Inflammatory macrophage treated with lipopolysaccharide for 1 hour (primary cell): ENCODE measurements at regions not wholly inside any gene's neighbourhood (a gene's known extent, or its start where the extent isn't known, plus 50 kb on each side); places are given as distances from the start of the nearest gene placed in this dataset.

Source experiments
- DNase-seq, 2 donors: peaks; one replicate each; pipeline ENCODE4 v3.0.0-alpha.2; 2020 to 2022

DNA sequence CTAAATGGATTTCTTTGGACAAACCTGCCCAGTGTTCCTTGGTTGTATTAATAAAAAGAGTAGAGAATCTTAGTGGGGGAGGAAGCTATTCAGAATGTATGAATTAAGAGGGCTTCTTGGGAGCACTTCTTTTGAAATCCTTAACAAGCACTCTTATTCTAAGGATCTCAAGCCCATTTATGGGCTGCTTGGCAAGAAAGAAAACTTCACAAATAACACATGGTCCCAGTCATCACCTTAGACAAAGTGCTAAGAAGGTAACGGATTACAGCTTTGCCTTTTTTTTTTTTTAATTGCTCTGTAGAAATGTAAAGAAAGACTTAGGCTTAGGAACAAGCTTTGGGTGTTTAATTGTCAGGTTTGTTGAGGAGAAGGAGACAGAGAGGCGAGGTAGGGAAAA is 76.6 kb upstream of the IPO9 start:
- no peak for DNase-seq

GRCh38 chr1:201753492-201753891 is 75.5 kb upstream of the IPO9 start:
- no peak for DNase-seq

DNA sequence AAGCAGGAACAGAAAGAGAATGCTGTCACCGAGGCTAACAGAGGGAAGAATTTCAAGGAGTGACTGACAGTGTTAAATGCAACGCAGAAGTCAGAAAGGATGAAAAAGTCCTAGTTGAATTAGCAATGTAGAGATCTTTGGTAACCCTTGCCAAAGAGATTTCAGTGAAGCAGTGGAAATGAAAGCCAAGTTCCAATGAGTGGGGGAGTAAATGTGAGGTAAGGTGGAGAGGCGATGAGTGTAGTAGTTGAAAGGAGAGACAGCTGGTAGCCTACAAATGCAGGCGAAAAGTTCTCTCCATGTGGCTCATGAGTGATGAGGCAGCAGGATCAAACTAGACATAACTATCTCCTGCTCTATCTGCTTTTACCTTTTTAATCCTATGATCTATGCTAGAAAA is 74.6 kb upstream of the IPO9 start:
- no peak for DNase-seq

- no peak for DNase-seq
Observed at GRCh38 chr1:201755200-201755599, 73.8 kb upstream of the IPO9 start.

DNA sequence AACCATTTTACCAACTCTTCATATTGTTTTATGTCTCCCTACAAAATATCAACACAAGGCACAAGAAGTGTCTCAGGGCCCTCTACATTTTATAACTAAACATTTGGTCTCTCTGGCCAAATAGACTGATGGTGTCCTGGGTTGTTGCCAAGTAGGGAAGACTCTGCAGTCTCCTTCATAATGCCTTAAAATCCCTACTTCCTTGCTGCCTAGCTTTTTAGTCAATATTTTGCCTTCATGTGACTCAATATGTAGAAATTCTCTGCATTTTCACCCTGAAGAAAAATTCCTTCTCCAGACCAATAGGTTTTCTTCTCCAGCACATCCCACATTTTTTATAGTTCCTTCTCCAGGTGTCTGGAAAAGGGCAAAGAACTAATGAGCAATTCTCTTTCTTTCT is 72.6 kb upstream of the IPO9 start:
- no peak for DNase-seq

DNA sequence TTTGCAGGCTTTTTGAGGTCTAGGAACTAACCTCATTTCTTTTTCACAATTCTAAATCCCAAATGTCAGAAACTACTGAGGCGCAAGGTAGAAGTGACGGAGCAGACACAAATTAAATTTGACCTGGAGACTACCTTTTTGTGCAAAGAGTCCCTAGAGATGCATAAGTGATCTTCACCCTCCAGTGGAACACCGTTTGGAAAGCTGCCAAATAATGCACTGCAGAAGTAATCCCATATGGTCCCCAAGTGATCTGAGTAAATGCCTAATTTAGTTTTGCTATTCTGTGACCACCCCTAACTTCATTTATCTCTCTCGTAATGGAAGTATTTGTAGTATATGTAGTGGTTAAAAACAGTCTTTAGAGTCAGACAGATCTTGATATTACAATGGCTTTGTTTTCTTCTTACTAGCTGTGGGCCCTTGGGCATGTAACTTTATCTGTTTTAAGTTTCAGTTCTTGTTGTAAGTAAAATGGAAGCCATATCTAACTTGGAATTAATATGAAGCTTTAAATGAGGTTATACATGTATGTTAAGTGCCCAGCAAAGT is 70.4 kb upstream of the IPO9 start:
- DNase-seq: no peak

- no peak for DNase-seq
Observed at GRCh38 chr1:201759194-201759815, 69.7 kb upstream of the IPO9 start.

- no peak for DNase-seq
Observed at GRCh38 chr1:201760516-201760915, 68.4 kb upstream of the IPO9 start.

DNA sequence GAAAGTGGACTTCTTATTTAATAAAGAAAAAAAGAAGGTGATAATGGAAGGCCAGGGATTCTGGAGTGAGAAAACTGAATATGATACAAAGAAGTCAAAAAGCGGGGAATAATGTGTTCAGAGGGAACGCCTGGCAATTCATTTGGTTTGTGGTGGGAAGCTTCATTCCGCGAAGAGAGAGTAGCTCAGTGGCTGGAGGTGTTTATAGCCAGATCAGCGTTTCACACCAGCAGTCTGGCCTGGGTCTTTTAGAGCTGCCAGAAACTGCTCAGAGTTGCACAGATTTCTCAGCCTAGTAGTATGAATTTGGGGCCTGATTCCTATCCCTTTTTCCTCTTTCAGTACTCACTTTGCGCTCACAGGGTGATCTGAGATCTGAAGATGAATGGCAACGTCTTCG is 67.8 kb upstream of the IPO9 start:
- no peak for DNase-seq

GRCh38 chr1:201761871-201762270 is 67.1 kb upstream of the IPO9 start:
- DNase-seq: no peak

DNA sequence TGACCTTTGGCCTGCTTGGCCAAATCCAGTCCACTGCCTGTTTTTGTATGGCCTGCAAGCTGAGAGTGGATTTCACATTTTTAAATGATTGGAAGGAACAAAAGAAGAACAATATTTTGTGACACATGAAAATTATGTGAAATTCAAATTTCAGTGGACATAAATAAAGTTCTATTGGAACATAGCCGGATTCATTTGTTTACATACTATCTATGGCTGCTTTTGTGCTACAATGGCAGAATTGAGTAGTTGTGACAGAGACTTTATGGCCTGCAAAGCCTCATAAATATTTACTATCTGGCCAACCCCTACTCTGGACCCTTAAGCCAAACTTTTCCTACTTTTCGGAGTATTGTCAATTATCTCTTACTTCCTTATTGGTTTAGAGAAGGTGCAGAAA is 66.6 kb upstream of the IPO9 start:
- no peak for DNase-seq

DNA sequence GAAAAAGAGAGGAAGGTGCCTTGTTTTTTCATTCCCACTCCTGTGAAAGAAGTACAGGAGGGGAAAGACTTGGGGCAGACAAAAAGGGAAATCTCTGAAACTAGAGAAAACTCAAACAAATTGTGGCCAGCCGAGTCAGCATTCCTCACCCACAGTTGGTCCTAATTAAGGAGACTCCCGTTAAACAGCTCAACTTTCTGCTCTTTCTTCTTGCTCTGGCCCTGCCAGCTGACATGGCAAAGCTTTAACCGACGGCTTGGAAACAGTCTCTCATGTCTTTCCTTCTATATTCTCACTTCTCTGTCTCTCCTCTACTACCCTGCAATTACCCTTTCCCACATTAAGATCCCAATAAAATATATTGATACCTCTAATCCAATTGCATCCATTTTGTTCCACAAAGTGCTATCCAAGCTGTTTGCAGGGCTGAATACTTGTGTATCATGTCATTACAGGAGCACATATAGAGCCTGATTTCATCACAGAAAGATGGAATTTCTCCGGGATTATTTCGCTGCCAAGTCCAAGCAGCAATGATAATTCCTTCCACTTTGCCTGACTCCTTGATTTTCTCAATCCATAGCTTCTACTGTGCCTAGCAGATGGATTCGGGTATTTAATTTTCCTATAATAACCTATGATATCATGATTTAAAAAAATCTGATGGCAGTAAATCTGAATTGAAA is 65.4 kb upstream of the IPO9 start:
- no peak for DNase-seq

- DNase-seq: no peak
Observed at GRCh38 chr1:201764166-201764565, 64.8 kb upstream of the IPO9 start.

DNA sequence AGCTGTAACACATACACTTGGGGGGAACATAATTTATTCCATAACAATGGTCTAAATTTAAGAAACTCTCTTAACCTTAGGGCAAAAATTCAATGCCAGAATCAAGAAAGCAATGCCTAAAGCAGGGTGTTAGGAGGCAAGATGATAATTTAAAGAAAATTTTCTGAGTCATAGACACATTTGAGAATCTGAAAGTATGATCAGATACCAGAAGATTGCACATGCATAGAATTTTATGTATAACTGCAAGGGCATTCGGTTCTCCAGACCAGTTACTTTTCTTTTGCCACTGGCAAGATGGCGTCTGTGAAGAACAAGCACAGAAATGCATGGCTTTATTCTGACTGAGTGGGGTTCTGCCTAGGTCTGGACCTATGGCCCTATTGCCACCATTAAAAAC is 64.4 kb upstream of the IPO9 start:
- no peak for DNase-seq

- no peak for DNase-seq
Observed at GRCh38 chr1:201766131-201766866, 62.7 kb upstream of the IPO9 start.

DNA sequence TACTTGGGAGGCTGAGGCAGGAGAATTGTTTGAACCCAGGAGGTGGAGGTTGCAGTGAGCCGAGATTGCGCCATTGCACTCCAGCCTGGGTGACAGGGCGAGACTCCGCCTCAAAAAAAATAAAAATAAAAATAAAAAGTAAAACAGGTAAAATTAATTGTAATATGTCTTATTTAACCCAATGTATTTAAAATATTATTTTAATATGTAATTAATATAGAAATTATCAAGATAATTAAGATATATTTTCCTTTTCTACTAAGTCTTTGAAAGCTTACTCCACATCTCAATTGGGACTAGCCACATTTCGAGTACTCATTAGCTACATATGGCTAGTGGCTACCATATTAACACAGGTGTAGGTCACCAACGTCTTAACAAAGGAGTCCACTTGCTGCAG is 61.6 kb upstream of the IPO9 start:
- no peak for DNase-seq

DNA sequence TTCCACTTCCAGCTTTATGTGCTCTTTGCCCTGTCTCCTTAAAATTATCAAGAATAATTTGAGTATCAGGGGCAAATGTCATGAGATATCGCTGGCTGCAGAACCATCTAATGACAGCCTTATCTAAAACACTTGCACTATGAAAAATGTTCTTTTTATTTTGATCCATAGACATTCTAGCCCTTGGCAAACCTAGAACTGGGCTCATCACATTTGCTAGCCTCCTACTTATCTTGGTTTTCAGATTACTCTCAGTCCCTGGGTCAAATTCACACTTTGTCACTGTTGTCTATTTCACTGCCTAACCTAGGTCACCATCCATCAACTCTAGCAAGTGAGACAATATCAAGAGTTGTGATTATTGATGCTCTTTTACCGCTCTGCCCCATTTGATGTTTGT is 59.9 kb upstream of the IPO9 start:
- no peak for DNase-seq

GRCh38 chr1:201769966-201770365 is 59.0 kb upstream of the IPO9 start:
- no peak for DNase-seq

- DNase-seq: no peak
Observed at GRCh38 chr1:201771466-201771865, 57.5 kb upstream of the IPO9 start.

DNA sequence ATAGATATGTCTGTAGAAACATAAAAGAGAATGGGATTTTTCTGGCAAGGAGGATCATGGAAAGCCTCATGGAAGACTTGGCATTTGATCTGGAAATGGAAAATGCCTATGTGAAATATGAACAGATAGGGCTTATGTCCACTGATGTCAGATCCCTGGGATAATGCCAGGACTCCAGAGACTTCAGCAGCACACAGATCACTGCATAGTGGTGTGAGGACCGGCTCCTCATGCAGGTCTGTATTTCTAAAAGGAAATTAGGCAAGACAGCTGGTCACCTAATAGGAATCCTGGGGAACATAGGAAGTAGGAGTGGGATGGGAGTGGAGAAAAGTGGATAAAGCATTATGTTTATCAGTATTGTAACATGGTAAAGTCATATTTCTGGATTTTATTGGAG is 56.8 kb upstream of the IPO9 start:
- no peak for DNase-seq

DNA sequence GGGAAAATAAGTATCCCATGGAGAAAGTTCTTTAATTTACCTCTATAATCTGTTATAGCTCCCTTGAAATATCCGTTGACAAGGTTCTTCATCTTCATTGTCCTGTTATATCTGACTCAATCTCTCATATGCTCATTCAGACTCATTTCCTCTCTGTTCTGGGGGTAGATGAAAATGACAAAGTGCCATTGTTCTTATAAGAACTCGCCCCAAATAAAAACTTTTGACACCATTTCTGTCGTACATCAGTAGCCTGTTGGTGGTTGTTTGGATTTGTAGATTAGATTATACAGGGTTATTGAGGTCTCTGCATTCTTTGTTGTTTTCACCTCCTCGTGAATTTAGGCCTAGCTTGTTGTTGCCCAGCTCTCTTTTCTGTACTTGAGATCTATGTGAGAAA is 55.2 kb upstream of the IPO9 start:
- no peak for DNase-seq

DNA sequence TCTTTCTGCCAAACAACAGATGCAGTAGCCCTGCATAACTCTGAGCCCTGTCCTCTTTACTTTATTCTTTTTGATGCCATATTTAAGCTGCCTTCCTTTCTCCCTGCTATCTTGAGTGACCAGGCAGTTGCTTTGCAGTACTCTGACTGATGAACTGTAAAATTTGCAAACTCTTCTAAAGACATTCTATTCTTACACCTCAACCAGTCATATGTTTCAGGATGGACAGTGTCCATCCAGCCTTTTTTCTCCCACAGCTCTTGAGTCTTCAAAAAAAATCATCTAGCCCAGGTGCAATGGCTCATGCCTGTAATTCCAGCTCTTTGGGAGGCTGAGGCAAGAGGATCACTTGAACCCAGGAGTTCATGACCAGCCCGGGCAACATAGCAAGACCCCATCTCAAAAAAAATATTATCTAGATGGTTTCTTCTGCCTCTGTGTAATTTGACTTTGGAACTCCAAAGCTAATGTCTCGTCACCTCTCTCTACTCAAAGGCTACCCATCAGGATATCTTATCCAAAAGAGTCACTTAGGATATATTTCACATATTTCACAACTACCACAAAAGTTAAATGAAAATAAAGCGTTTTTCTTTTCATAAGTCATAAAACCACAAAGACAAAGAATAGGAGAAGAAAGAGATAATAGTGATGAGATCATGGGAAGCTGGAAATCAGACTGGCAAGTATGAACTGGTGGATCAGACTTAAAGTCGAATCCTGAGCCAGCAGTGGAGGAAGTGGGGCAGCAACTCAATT is 54.6 kb upstream of the IPO9 start:
- no peak for DNase-seq

DNA sequence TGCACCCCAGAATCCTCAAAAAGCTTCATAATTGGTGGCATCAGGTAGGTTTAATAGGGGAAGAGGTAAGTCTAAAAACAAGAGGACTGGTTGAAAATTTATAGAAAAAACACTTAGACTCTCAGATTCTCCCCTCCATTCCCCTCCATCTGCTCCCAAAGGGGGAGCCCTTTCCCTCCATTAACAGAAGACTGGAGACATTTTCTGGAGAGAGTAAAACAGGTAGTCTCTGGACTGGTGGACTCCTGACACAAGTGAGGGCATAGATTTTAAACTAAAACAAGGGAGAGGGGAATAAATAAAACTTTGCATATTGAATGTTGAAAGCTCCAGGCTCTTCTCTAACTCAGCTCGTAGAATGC is 54.0 kb upstream of the IPO9 start:
- DNase-seq: no peak

- DNase-seq: no peak
Observed at GRCh38 chr1:201775380-201775779, 53.6 kb upstream of the IPO9 start.
